ENCODE measurements at regions not wholly inside any gene's neighbourhood (a gene's known extent, or its start where the extent isn't known, plus 50 kb on each side); places are given as distances from the start of the nearest gene placed in this dataset.

GRCh38 chr5:2191972-2192371, 309.2 kb upstream of the IRX4 start (continued):
- no peak for TF ChIP-seq CTCF (conservative IDR thresholded peaks at IDR 0.05; ENCODE audit: low read depth in 2 of 2)
- TF ChIP-seq JUNB (IDR thresholded peaks at IDR 0.05; ENCODE audit: unreplicated experiment), result no peak
- no peak for TF ChIP-seq EZH2 (IDR thresholded peaks at IDR 0.05; ENCODE audit: low read depth, unreplicated experiment)
- no peak for TF ChIP-seq POLR2AphosphoS5 (IDR thresholded peaks at IDR 0.05; ENCODE audit: low read depth)
- no peak for TF ChIP-seq REST (IDR thresholded peaks at IDR 0.05; ENCODE audit: unreplicated experiment)
- no peak for TF ChIP-seq CREB1 (CRISPR knock-in tag; IDR thresholded peaks at IDR 0.05; ENCODE audit: low read depth)
- TF ChIP-seq STAT1 (IDR thresholded peaks at IDR 0.05; ENCODE audit: unreplicated experiment), result no peak
- no peak for TF ChIP-seq ZNF331 (CRISPR knock-in tag; IDR thresholded peaks at IDR 0.05; ENCODE audit: low read depth)
- TF ChIP-seq ZNF114 (CRISPR knock-in tag; IDR thresholded peaks at IDR 0.05), result no peak
- no peak for TF ChIP-seq NANOG (IDR thresholded peaks at IDR 0.05; ENCODE audit: borderline replicate concordance)

GRCh38 chr5:2190549-2190948, 307.8 kb upstream of the IRX4 start:
- 0 out of 2 replicates have a peak overlapping the region, but pooled peaks have one; percentile 23 for H2AFZ ChIP-seq

More at GRCh38 chr5:2190549-2190948, 307.8 kb upstream of the IRX4 start:
- H3K27me3 ChIP-seq (ENCODE audit: insufficient read depth), result no peaks in the 10 kb centered on the region
- no peaks in the 10 kb centered on the region for H3K9me2 ChIP-seq (ENCODE audit: insufficient read depth)
- H3F3A ChIP-seq (replicated peaks; ENCODE audit: low read depth), result no peaks in the 10 kb centered on the region
- ATAC-seq, result no peak
- no peak overlapping the region for H3K4me2 ChIP-seq
- TF ChIP-seq REST (IDR thresholded peaks at IDR 0.05; ENCODE audit: unreplicated experiment) (no peak), NANOG (IDR thresholded peaks at IDR 0.05; ENCODE audit: borderline replicate concordance) (no peak), CTCF (conservative IDR thresholded peaks at IDR 0.05; ENCODE audit: low read depth in 2 of 2) (no peak), ZNF331 (CRISPR knock-in tag; IDR thresholded peaks at IDR 0.05; ENCODE audit: low read depth) (no peak), ETS1 (IDR thresholded peaks at IDR 0.05) (no peak), EZH2phosphoT487 (IDR thresholded peaks at IDR 0.05; ENCODE audit: unreplicated experiment) (no peak)
- H3K27ac ChIP-seq (ENCODE audit: low read depth), result no peak overlapping the region
- no peaks in the 10 kb centered on the region; the same call in 1 of the 2 replicates for H3K36me3 ChIP-seq (ENCODE audit: insufficient read depth)
- no peak overlapping the region for H3K27ac Mint-ChIP-seq
- H3K4me3 Mint-ChIP-seq, result no peak overlapping the region
- no peaks in the 10 kb centered on the region for H3K79me2 ChIP-seq (replicated peaks; ENCODE audit: insufficient read depth)
- H4K20me1 ChIP-seq (replicated peaks; ENCODE audit: insufficient read depth), result no peaks in the 10 kb centered on the region
- no peaks in the 10 kb centered on the region for H3K4me1 ChIP-seq (ENCODE audit: insufficient read depth)
- no peak overlapping the region for H3K4me3 ChIP-seq
- DNase-seq (ENCODE audit: low spot score), result no peak
- H3K4me1 Mint-ChIP-seq, result no peaks in the 10 kb centered on the region
- H3K9me3 Mint-ChIP-seq, result peaks cover 14% of the 10 kb centered on the region
- H3K36me3 Mint-ChIP-seq (ENCODE audit: low read depth), result peaks cover 4% of the 10 kb centered on the region; the same call in 2 of the 3 replicates
- peaks cover 5% of the 10 kb centered on the region for H3K27me3 Mint-ChIP-seq (ENCODE audit: insufficient read depth, low read depth, poor library complexity)

Data from GM23338 (cell line).